GM23338 (cell line): ENCODE measurements at regions not wholly inside any gene's neighbourhood (a gene's known extent, or its start where the extent isn't known, plus 50 kb on each side); places are given as distances from the start of the nearest gene placed in this dataset.

Source experiments
- ATAC-seq: fragments of 200-7000 bp; cut with Tn5 transposase; 3 replicates; pipeline ENCODE4 v1.9.1; 2020
- DNase-seq: peaks from one replicate; pipeline ENCODE4 v3.0.0-alpha.2; 2015; ENCODE audit warnings: low spot score
- H2AFZ ChIP-seq: fragments of 200-600 bp; sonication (generic); 2 replicates; pipeline ENCODE4 v1.8.0; 2016; ENCODE audit warnings: antibody characterized with exemption, mild to moderate bottlenecking, moderate library complexity
- H3F3A ChIP-seq: fragments of 200-600 bp; sonication (generic); replicated peaks from 2 replicates; pipeline ENCODE4 v1.8.0; 2017; ENCODE audit warnings: antibody characterized with exemption, mixed run types, low read depth
- H3K27ac ChIP-seq: fragments of 200-600 bp; sonication (generic); 2 replicates; pipeline ENCODE4 v1.6.1; 2016; ENCODE audit warnings: low read depth
- H3K27me3 ChIP-seq: fragments of 200-600 bp; sonication (generic); 2 replicates; pipeline ENCODE4 v1.8.0; 2016; ENCODE audit warnings: mild to moderate bottlenecking, mixed run types, moderate library complexity; ENCODE audit not compliant: insufficient read depth
- H3K36me3 ChIP-seq: fragments of 200-600 bp; sonication (generic); 2 replicates; pipeline ENCODE4 v1.8.0; 2016; ENCODE audit warnings: mild to moderate bottlenecking; ENCODE audit not compliant: insufficient read depth
- H3K4me1 ChIP-seq: fragments of 200-600 bp; sonication (generic); 2 replicates; pipeline ENCODE4 v1.8.0; 2016; ENCODE audit warnings: mild to moderate bottlenecking, moderate library complexity; ENCODE audit not compliant: insufficient read depth
- H3K4me2 ChIP-seq: fragments of 200-600 bp; sonication (generic); 2 replicates; pipeline ENCODE4 v1.7.1; 2017; ENCODE audit warnings: mixed run types
- H3K4me3 ChIP-seq: fragments of 200-600 bp; sonication (generic); 2 replicates; pipeline ENCODE4 v1.6.1; 2016; ENCODE audit warnings: mixed run types
- H3K79me2 ChIP-seq: fragments of 200-600 bp; sonication (generic); replicated peaks from 2 replicates; pipeline ENCODE4 v1.8.0; 2017; ENCODE audit warnings: mild to moderate bottlenecking; ENCODE audit not compliant: insufficient read depth
- H3K9me2 ChIP-seq: fragments of 200-600 bp; sonication (generic); 2 replicates; pipeline ENCODE4 v1.8.0; 2017; ENCODE audit not compliant: insufficient read depth
- H4K20me1 ChIP-seq: fragments of 200-600 bp; sonication (generic); replicated peaks from 2 replicates; pipeline ENCODE4 v1.8.0; 2017; ENCODE audit warnings: mild to moderate bottlenecking; ENCODE audit not compliant: insufficient read depth
- H3K27ac Mint-ChIP-seq: 2 replicates; pipeline ENCODE4 v1.8.0; 2020; ENCODE audit warnings: inconsistent platforms, mild to moderate bottlenecking, moderate library complexity, mixed read lengths
- H3K27me3 Mint-ChIP-seq: 3 replicates; pipeline ENCODE4 v1.8.0; 2022; ENCODE audit warnings: low read depth, mild to moderate bottlenecking, moderate library complexity, mixed read lengths, inconsistent platforms; ENCODE audit not compliant: insufficient read depth, poor library complexity
- H3K36me3 Mint-ChIP-seq: 3 replicates; pipeline ENCODE4 v1.8.0; 2021; ENCODE audit warnings: low read depth, mild to moderate bottlenecking, inconsistent platforms, moderate library complexity, mixed read lengths
- H3K4me1 Mint-ChIP-seq: 3 replicates; pipeline ENCODE4 v1.8.0; 2020; ENCODE audit warnings: mild to moderate bottlenecking, inconsistent platforms, mixed read lengths
- H3K4me3 Mint-ChIP-seq: 3 replicates; pipeline ENCODE4 v1.8.0; 2021; ENCODE audit warnings: moderate library complexity, mild to moderate bottlenecking, inconsistent platforms, mixed read lengths
- H3K9me3 Mint-ChIP-seq: 3 replicates; pipeline ENCODE4 v1.8.0; 2020; ENCODE audit warnings: moderate library complexity, mild to moderate bottlenecking, inconsistent platforms, mixed read lengths
- EZH2phosphoT487 ChIP-seq: fragments of 200-600 bp; sonication (generic); IDR thresholded peaks from one replicate; pipeline ENCODE4 v1.8.1; 2018; ENCODE audit warnings: antibody characterized with exemption; ENCODE audit not compliant: unreplicated experiment
- NANOG ChIP-seq: IDR thresholded peaks from 2 replicates; pipeline ENCODE4 v1.6.1; 2016; ENCODE audit warnings: antibody characterized with exemption, borderline replicate concordance
- POLR2AphosphoS5 ChIP-seq: IDR thresholded peaks from 2 replicates; pipeline ENCODE4 v1.6.1; 2016; ENCODE audit warnings: antibody characterized with exemption, low read depth
- TF ChIP-seq, protein P1 (sequence below): fragments of 250-450 bp; sonication (Bioruptor Pico); IDR thresholded peaks from 2 replicates; pipeline ENCODE4 v1.5.0; 2020; ENCODE audit warnings: mild to moderate bottlenecking, moderate library complexity
- TF ChIP-seq, protein P2 (sequence below): IDR thresholded peaks from one replicate; pipeline ENCODE4 v1.6.1; 2018; ENCODE audit warnings: antibody characterized with exemption; ENCODE audit not compliant: unreplicated experiment

- TF ChIP-seq EZH2phosphoT487 (no peak), POLR2AphosphoS5 (no peak), NANOG (no peak)
- TF ChIP-seq, protein P1, sequence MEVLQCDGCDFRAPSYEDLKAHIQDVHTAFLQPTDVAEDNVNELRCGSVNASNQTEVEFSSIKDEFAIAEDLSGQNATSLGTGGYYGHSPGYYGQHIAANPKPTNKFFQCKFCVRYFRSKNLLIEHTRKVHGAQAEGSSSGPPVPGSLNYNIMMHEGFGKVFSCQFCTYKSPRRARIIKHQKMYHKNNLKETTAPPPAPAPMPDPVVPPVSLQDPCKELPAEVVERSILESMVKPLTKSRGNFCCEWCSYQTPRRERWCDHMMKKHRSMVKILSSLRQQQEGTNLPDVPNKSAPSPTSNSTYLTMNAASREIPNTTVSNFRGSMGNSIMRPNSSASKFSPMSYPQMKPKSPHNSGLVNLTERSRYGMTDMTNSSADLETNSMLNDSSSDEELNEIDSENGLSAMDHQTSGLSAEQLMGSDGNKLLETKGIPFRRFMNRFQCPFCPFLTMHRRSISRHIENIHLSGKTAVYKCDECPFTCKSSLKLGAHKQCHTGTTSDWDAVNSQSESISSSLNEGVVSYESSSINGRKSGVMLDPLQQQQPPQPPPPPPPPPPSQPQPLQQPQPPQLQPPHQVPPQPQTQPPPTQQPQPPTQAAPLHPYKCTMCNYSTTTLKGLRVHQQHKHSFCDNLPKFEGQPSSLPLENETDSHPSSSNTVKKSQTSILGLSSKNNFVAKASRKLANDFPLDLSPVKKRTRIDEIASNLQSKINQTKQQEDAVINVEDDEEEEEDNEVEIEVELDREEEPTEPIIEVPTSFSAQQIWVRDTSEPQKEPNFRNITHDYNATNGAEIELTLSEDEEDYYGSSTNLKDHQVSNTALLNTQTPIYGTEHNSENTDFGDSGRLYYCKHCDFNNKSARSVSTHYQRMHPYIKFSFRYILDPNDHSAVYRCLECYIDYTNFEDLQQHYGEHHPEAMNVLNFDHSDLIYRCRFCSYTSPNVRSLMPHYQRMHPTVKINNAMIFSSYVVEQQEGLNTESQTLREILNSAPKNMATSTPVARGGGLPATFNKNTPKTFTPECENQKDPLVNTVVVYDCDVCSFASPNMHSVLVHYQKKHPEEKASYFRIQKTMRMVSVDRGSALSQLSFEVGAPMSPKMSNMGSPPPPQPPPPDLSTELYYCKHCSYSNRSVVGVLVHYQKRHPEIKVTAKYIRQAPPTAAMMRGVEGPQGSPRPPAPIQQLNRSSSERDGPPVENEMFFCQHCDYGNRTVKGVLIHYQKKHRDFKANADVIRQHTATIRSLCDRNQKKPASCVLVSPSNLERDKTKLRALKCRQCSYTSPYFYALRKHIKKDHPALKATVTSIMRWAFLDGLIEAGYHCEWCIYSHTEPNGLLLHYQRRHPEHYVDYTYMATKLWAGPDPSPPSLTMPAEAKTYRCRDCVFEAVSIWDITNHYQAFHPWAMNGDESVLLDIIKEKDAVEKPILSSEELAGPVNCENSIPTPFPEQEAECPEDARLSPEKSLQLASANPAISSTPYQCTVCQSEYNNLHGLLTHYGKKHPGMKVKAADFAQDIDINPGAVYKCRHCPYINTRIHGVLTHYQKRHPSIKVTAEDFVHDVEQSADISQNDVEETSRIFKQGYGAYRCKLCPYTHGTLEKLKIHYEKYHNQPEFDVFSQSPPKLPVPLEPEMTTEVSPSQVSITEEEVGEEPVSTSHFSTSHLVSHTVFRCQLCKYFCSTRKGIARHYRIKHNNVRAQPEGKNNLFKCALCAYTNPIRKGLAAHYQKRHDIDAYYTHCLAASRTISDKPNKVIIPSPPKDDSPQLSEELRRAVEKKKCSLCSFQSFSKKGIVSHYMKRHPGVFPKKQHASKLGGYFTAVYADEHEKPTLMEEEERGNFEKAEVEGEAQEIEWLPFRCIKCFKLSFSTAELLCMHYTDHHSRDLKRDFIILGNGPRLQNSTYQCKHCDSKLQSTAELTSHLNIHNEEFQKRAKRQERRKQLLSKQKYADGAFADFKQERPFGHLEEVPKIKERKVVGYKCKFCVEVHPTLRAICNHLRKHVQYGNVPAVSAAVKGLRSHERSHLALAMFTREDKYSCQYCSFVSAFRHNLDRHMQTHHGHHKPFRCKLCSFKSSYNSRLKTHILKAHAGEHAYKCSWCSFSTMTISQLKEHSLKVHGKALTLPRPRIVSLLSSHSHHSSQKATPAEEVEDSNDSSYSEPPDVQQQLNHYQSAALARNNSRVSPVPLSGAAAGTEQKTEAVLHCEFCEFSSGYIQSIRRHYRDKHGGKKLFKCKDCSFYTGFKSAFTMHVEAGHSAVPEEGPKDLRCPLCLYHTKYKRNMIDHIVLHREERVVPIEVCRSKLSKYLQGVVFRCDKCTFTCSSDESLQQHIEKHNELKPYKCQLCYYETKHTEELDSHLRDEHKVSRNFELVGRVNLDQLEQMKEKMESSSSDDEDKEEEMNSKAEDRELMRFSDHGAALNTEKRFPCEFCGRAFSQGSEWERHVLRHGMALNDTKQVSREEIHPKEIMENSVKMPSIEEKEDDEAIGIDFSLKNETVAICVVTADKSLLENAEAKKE (CRISPR knock-in tag), result no peak
- TF ChIP-seq, protein P2, sequence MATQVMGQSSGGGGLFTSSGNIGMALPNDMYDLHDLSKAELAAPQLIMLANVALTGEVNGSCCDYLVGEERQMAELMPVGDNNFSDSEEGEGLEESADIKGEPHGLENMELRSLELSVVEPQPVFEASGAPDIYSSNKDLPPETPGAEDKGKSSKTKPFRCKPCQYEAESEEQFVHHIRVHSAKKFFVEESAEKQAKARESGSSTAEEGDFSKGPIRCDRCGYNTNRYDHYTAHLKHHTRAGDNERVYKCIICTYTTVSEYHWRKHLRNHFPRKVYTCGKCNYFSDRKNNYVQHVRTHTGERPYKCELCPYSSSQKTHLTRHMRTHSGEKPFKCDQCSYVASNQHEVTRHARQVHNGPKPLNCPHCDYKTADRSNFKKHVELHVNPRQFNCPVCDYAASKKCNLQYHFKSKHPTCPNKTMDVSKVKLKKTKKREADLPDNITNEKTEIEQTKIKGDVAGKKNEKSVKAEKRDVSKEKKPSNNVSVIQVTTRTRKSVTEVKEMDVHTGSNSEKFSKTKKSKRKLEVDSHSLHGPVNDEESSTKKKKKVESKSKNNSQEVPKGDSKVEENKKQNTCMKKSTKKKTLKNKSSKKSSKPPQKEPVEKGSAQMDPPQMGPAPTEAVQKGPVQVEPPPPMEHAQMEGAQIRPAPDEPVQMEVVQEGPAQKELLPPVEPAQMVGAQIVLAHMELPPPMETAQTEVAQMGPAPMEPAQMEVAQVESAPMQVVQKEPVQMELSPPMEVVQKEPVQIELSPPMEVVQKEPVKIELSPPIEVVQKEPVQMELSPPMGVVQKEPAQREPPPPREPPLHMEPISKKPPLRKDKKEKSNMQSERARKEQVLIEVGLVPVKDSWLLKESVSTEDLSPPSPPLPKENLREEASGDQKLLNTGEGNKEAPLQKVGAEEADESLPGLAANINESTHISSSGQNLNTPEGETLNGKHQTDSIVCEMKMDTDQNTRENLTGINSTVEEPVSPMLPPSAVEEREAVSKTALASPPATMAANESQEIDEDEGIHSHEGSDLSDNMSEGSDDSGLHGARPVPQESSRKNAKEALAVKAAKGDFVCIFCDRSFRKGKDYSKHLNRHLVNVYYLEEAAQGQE, result no peak
- H3K79me2 ChIP-seq, result no peaks in the 10 kb centered on the region
- H3K27me3 Mint-ChIP-seq, result no peaks in the 10 kb centered on the region
- H3K4me3 ChIP-seq, result no peak overlapping the region
- no peak for ATAC-seq
- H3K4me2 ChIP-seq, result no peak overlapping the region
- no peak overlapping the region for H3K4me3 Mint-ChIP-seq
- DNase-seq, result no peak
- H3K27ac ChIP-seq, result no peak overlapping the region
- no peaks in the 10 kb centered on the region for H3K36me3 Mint-ChIP-seq
- no peaks in the 10 kb centered on the region for H3F3A ChIP-seq
- H3K27me3 ChIP-seq, result no peaks in the 10 kb centered on the region
- no peaks in the 10 kb centered on the region for H4K20me1 ChIP-seq
- 0 out of 3 replicates have a peak, but pooled peaks cover 5% of the 10 kb centered on the region for H3K9me3 Mint-ChIP-seq
- H3K27ac Mint-ChIP-seq, result no peak overlapping the region
- H3K4me1 Mint-ChIP-seq, result no peaks in the 10 kb centered on the region
- no peaks in the 10 kb centered on the region for H3K4me1 ChIP-seq
- no peaks in the 10 kb centered on the region for H3K36me3 ChIP-seq
- H3K9me2 ChIP-seq, result peaks cover 3% of the 10 kb centered on the region; the same call in 1 of the 2 replicates
- H2AFZ ChIP-seq, result no peak overlapping the region
Observed at GRCh38 chr3:170776887-170777563, 93.0 kb downstream of the RPL22L1 start.
